ENCODE measurements at regions not wholly inside any gene's neighbourhood (a gene's known extent, or its start where the extent isn't known, plus 50 kb on each side); places are given as distances from the start of the nearest gene placed in this dataset.

GRCh38 chr17:53891726-53892125 is 69.0 kb downstream of the KIF2B start:
- TF ChIP-seq CTCF (IDR thresholded peaks at IDR 0.05; ENCODE audit: insufficient read depth, low read depth, low read length, missing control alignments): no peak
- no peak for DNase-seq (ENCODE audit: low read depth)
- no peak overlapping the region for H3K4me3 ChIP-seq (ENCODE audit: low read depth, low read length)

DNA sequence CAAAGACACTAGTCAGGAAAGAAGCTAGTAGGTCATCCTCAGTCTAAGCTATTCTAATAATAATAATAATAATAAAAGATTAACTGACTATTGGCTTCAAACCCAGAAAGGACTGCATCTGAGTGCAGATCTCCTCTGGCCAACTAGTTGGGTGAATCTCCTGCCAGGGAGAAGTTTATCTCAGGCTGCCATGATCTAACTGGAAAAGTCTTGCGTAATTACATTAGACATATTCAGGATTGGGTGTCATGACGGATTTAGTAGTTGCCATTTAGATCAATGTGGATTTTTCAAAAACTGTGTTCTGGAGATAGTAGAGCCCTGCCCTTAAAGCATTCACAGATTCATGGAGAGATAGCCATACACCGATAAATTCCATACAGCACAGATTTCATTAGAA is 69.5 kb downstream of the KIF2B start:
- H3K4me3 ChIP-seq (ENCODE audit: low read depth, low read length): no peak overlapping the region
- no peak for TF ChIP-seq CTCF (IDR thresholded peaks at IDR 0.05; ENCODE audit: insufficient read depth, low read depth, low read length, missing control alignments)
- no peak for DNase-seq (ENCODE audit: low read depth)

GRCh38 chr17:53894591-53894990 is 71.9 kb downstream of the KIF2B start:
- H3K4me3 ChIP-seq (ENCODE audit: low read depth, low read length): no peak overlapping the region
- DNase-seq (ENCODE audit: low read depth): no peak
- TF ChIP-seq CTCF (IDR thresholded peaks at IDR 0.05; ENCODE audit: insufficient read depth, low read depth, low read length, missing control alignments): no peak

- TF ChIP-seq CTCF (IDR thresholded peaks at IDR 0.05; ENCODE audit: insufficient read depth, low read depth, low read length, missing control alignments): no peak
- H3K4me3 ChIP-seq (ENCODE audit: low read depth, low read length): no peak overlapping the region
- no peak for DNase-seq (ENCODE audit: low read depth)
Observed at GRCh38 chr17:53896047-53896446, 73.3 kb downstream of the KIF2B start.

- TF ChIP-seq CTCF (IDR thresholded peaks at IDR 0.05; ENCODE audit: insufficient read depth, low read depth, low read length, missing control alignments): no peak
- no peak overlapping the region for H3K4me3 ChIP-seq (ENCODE audit: low read depth, low read length)
- DNase-seq (ENCODE audit: low read depth): no peak
Observed at GRCh38 chr17:53900951-53901350, 78.2 kb downstream of the KIF2B start.

- no peak for TF ChIP-seq CTCF (IDR thresholded peaks at IDR 0.05; ENCODE audit: insufficient read depth, low read depth, low read length, missing control alignments)
- no peak for DNase-seq (ENCODE audit: low read depth)
- H3K4me3 ChIP-seq (ENCODE audit: low read depth, low read length): no peak overlapping the region
Observed at GRCh38 chr17:53907435-53907834, 84.7 kb downstream of the KIF2B start.

- TF ChIP-seq CTCF (IDR thresholded peaks at IDR 0.05; ENCODE audit: insufficient read depth, low read depth, low read length, missing control alignments): no peak
- H3K4me3 ChIP-seq (ENCODE audit: low read depth, low read length): no peak overlapping the region
- DNase-seq (ENCODE audit: low read depth): no peak
Observed at GRCh38 chr17:53909802-53910201, 87.1 kb downstream of the KIF2B start.

Measured in GM12865 (cell line).